GM21423 (cell line): ENCODE measurements at regions not wholly inside any gene's neighbourhood (a gene's known extent, or its start where the extent isn't known, plus 50 kb on each side); places are given as distances from the start of the nearest gene placed in this dataset.
"Not testable (repeated sequence)": the region's sequence is repeated elsewhere in the genome, so short reads cannot be mapped to it uniquely, and the experiment has no call there.

Experiments
- ATAC-seq: cut with Tn5 transposase; IDR thresholded peaks from one replicate; pipeline ENCODE4 v1.9.1; 2021; ENCODE audit warnings: mild to moderate bottlenecking, moderate library complexity; ENCODE audit not compliant: unreplicated experiment

DNA sequence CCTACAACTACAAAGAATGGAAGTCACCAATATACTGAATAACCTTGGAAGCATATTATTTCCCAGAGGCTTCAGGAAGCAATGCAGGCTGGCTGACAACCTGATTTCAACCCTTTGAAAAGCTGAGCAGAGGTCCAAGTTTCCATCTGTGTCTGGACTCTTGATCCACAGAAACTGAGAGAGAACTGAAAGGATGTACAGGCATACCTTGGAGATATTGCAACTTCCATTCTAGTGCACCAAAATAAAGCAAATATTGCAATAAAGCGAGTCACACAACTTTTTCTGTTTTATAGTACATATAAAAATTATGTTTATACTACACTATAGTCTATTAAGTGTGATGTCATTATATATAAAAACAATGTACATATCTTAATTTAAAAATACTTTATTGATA lies 85.3 kb downstream of the TYW3 start:
- no peak for ATAC-seq

GRCh38 chr1:74818661-74819456 lies 85.9 kb downstream of the TYW3 start:
- ATAC-seq, result no peak

- no peak for ATAC-seq
These were observed 90.0 kb downstream of the TYW3 start for GRCh38 chr1:74822851-74823401.

DNA sequence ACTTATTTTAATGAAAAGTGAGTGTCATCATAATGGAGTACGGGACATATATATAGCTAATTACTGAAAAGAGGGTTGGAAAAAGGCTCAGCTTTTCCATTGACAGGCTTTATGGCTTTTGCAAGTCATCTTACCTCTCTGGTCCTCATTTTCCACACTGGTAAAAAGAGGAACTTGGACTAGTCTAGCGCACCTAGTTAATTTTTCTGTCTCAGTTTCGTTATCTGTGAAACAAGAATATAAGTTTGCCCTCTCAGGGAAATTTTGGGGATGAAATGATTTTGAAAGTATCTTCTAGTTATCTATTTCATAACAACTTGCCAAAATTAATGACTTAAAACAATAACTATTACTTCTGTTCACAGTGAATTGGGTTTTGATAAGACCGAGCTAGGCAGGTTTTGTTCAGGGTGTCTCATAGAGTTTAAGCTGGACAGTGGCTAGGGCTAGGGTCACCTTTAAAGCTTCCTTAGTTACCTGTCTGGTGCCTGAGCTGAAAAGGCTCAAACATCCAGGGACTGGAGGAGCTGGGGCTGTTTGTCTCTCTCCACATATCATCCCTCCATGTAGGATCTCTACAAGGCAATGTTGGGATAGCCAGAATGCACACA lies 91.7 kb downstream of the TYW3 start:
- ATAC-seq, result peak; percentile 72

DNA sequence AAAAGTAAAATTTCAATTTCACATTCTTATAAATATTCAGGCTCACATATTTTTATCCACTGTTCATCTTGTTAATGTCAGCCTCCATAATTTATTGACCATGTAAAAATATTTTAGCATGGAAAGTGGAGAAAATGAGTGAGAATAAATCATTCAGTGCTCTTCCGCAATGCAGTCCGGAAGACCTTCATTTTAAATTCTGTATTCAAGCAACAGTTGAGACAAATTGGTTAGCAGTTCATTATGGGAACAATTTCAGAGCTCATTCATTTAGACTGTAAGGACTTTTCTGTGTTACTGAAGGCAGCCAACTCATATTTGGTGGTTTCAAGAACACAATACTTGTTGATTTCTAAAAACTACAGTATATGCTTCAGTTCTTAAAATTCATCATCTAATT lies 97.8 kb downstream of the TYW3 start:
- no peak for ATAC-seq

DNA sequence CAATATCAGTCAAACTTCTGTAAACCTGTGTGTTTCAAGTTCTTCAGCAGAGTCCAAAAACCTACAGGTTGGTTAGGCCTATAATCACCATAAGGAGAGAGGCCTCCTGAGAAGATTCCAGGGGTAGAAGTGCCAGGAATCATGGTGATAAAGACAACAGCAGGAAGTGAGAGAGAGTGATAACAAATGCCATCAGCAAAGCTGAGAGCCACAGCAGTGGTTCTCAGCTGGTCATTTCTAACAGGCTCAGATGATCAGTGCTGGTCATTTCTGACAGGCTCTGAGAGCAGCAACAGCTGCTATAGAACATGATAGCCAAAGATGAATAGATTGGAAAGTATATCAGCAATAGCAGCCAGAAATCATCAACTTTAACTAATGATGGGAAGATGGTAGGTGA lies 101.3 kb downstream of the TYW3 start:
- no peak for ATAC-seq

DNA sequence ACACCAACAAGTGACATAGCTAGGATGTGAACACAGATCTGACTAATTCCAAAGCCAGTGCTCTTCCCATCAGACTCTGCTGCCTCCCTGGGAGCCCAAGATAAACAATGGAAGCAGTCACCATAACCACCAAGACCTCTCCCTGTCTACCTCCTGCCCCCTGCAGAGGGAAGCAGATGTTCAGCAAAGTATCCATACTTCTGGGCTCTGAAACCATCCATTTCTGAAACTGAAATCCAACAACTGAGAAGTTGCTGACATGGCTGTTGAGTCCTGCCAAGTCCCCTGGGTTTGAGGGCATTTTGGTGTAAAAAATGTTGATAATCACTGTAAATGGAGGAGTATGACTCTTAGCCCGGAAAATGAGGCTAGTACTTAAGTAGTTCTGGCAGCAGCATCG lies 102.1 kb downstream of the TYW3 start:
- ATAC-seq, result no peak

- no peak for ATAC-seq
These were observed 109.8 kb downstream of the TYW3 start for GRCh38 chr1:74842726-74843125.

- no peak for ATAC-seq
These were observed 114.8 kb downstream of the TYW3 start for GRCh38 chr1:74847715-74848114.

DNA sequence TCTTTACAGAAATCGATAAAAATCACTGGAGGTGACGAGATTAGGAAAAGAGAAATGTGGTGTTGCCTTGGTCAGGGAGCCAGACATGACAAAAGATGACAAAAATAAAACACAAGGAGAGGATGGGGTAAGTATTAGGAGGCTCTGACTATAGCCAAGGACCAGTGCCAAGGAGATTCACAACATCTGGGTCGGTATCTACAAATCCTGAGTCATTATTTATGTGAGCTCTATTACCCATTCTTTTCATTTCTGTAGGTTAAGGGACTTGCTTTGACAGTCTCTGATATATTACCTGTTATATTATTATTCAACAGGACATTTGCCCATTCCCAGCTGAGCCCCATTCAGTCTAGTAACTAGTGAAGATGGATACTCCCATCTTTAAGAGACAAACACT lies 120.8 kb downstream of the TYW3 start:
- ATAC-seq, result no peak

DNA sequence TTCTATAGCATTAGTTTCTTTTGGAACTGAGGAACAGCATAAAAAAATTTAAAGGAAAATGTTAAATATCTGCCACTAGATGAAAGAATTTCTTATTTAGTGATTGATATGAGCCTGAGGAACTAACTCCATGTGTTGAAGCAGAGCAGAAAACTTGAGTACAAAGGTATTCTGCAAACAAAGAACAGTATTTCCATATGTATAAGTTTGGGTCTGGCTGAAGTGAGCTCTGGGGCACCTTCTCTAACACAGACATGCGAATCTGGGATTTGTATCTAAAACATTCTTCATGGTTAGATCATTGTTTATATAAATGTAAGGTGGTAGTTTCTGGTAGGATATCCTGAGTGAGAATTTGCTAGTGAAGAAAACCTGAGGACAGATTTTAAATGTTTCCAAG lies 123.2 kb downstream of the TYW3 start:
- no peak for ATAC-seq

GRCh38 chr1:74857676-74858075 lies 124.7 kb downstream of the TYW3 start:
- ATAC-seq, result peak; percentile 15

DNA sequence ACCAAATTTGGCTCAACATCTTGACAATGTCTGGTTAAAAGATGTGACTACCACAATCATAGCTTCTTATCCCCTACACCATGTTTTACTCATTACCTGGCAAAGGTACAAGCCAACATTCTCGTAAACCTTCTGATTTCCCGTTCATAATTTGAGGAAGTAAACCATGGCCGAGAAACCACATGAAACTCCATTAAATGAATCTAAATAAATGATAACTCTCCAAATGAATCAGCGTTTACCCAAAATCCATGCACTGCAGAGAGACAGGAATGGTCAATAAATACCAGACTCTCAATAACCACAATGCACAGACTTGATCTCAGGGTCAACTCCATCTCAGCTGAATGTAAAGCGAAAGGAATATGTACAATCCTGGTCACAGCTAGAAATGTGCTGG lies 125.2 kb downstream of the TYW3 start:
- ATAC-seq, result peak; percentile 55

DNA sequence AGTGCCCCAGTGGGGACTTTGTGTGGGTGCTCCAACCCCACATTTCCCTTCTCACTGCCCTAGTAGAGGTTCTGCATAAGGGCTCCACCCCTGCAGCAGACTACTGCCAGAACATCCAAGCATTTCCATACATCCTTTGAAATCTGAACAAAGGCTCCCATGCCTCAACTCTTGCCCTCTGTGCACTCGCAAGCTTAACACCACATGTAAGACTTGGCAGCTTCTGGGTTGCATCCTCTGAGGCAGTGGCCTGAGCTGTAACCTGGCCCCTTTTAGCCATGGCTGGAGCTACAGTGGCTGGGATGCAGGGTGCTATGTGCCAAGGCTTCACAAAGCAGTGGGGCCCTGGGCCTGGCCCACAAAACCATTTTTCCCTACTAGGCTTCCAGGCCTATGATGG lies 128.9 kb downstream of the TYW3 start:
- no peak for ATAC-seq

DNA sequence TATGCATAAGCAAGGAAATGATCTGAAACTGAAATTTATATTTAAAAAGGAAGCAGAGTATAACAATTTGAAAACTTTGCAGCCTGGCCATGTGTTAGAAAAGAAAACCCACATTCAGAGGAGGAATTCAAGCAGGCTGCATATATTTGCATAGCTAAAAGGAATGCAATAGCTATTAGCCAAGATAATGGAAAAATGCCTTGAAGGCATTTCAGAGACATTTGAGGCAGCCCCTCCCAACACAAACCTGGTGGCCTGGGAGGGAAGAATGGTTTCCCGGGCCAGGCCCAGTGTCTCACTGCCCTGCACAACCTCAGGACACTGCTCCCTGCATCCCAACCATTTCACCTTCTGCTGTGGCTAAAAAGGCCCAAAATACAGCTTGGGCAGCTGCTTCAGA lies 136.8 kb downstream of the TYW3 start:
- ATAC-seq, result no peak

- ATAC-seq, result not testable (repeated sequence)
These were observed 144.4 kb downstream of the TYW3 start for GRCh38 chr1:74877366-74877765.

DNA sequence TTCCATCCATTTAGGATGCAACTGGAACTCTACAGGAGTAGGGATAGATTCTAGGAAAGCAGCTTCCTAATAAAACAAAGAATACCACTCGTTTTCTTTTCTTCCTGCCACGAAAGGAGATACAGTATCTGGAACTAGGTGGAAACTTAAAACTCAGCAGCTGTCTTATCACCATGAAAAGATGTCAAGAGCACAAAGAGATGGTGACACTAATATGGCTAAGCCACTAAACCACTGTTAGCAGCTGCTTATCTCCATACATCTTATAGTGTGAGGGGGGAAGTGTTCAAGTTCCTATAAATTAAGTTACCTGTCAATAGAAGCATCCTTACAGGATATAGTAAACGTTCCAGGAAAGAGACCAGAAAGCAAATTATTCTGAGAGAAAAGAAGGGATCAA lies 162.5 kb downstream of the TYW3 start:
- ATAC-seq, result no peak

- no peak for ATAC-seq
These were observed 175.2 kb downstream of the TYW3 start for GRCh38 chr1:74908131-74908530.

GRCh38 chr1:74908797-74909196 lies 175.8 kb downstream of the TYW3 start:
- ATAC-seq, result no peak

DNA sequence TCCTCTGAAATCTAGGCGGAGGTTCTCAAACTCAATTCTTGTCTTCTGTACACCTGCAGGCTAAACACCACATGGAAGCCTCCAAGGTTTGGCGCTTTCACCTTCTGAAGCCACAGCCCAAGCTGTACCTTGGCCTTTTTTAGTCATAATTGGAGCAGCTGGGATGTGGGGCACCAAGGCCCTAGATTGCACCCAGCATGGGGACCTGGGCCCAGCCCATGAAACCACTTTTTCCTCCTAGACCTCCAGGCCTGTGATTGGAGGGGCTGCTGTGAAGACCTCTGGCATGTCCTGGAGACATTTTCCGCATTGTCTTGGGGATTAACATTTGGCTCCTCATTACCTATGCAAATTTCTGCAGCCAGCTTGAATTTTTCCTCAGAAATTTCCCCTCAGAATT lies 181.0 kb downstream of the TYW3 start:
- ATAC-seq, result no peak

- ATAC-seq, result no peak
These were observed 200.5 kb downstream of the TYW3 start for GRCh38 chr1:74933500-74933899.

DNA sequence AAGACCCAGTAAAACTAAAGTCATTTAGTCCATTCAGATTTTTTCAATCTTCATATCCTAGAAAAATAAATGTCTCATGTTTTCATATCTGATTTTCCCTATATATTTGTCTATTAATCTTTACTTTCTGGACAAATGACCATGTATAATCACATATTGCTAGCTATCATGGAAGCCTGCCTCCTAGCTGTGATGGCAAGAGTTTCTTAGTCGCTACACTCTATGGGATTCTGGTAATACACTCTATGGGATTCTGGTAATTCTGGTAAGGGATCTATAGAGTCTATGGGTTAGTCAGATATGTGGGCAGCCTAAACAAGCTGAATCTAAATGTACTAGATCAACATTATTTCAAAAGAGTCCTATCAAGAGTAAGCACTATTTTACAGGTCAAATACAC lies 198.7 kb upstream of the LHX8 start:
- ATAC-seq, result no peak
